HepG2 (cell line): ENCODE measurements at regions not wholly inside any gene's neighbourhood (a gene's known extent, or its start where the extent isn't known, plus 50 kb on each side); places are given as distances from the start of the nearest gene placed in this dataset.

Experiments used
- ATAC-seq: fragments of 200-7000 bp; cut with Tn5 transposase; 3 replicates; pipeline ENCODE4 v1.9.1; 2020; ENCODE audit warnings: mild to moderate bottlenecking, moderate library complexity
- BruUV-seq: library from RNA; stranded (reverse); fragments of 400-500 nt; replicated peaks from 2 replicates; lab custom pipeline; 2021; lab: Mats Ljungman, UMichigan
- CTCF ChIA-PET: fragments of 300-600 bp; formaldehyde crosslinking; extraction: SDS; loops from one replicate; lab custom pipeline; 2021; ENCODE audit warnings: low total read pairs, inconsistent platforms, low intra/inter-chr PET ratio; lab: Yijun Ruan, JAX
- POLR2A ChIA-PET: fragments of 350-600 bp; sonication (Branson Sonifier 250); formaldehyde crosslinking; loops from one replicate; lab custom pipeline; 2020; ENCODE audit warnings: antibody characterized with exemption, inconsistent platforms; lab: Yijun Ruan, JAX
- DNase-seq: peaks from one replicate; pipeline ENCODE4 v3.0.0-alpha.2; 2015; ENCODE audit warnings: low spot score
- FAIRE-seq: peaks from 3 replicates; lab custom pipeline; 2011; peaks lifted over from hg19 to GRCh38; lab: Jason Lieb, UNC
- H2AFZ ChIP-seq: one replicate; pipeline ENCODE4 v1.6.1; 2011; ENCODE audit warnings: low read length, inconsistent platforms
- H3K27ac ChIP-seq: fragments of 300-600 bp; 3 replicates; pipeline ENCODE4 v1.8.0; 2011; ENCODE audit warnings: mixed run types, mild to moderate bottlenecking, mixed read lengths, low read length, inconsistent platforms; ENCODE audit not compliant: insufficient read depth; ENCODE audit errors: extremely low read length
- H3K27me3 ChIP-seq, 2 experiments: fragments of 200-600 bp in 1 of 2; 2 replicates in 1 of 2; 3 replicates in 1 of 2; pipeline versions ENCODE4 v1.6.0 to v1.8.0; 2011; ENCODE audit warnings: low read length in 2 of 2, mild to moderate bottlenecking in 2 of 2, moderate library complexity in 2 of 2, inconsistent platforms in 1 of 2; ENCODE audit not compliant: insufficient read depth in 2 of 2, control insufficient read depth in 1 of 2
- H3K36me3 ChIP-seq, 2 experiments: fragments of 200-600 bp in 1 of 2; replicated peaks in 1 of 2; 2 replicates in 1 of 2; 3 replicates in 1 of 2; pipeline versions ENCODE4 v1.5.1 to v1.8.0; 2011; ENCODE audit warnings: low read length in 2 of 2, inconsistent platforms in 1 of 2; ENCODE audit not compliant: insufficient read depth in 2 of 2, control insufficient read depth in 1 of 2
- H3K4me1 ChIP-seq: 2 replicates; pipeline ENCODE4 v1.5.1; 2012; ENCODE audit warnings: low read length, inconsistent platforms; ENCODE audit not compliant: insufficient read depth
- H3K4me2 ChIP-seq: 2 replicates; pipeline ENCODE4 v1.6.0; 2011; ENCODE audit warnings: low read depth, low read length, inconsistent platforms
- H3K4me3 ChIP-seq, 3 experiments: fragments of 200-600 bp in 1 of 3; sonication (generic), shearing (Covaris generic) in 1 of 3; replicated peaks in 1 of 3; 2 replicates each; pipeline ENCODE4 v1.5.1; 2011 to 2016; ENCODE audit warnings: low read length in 3 of 3, inconsistent platforms in 2 of 3, low read depth in 2 of 3, mild to moderate bottlenecking in 2 of 3, control low read depth in 1 of 3, mixed read lengths in 1 of 3; ENCODE audit not compliant: insufficient read depth in 1 of 3
- H3K79me2 ChIP-seq: one replicate; pipeline ENCODE4 v1.6.1; 2011; ENCODE audit warnings: low read length, inconsistent platforms; ENCODE audit not compliant: insufficient read depth
- H3K9ac ChIP-seq: 2 replicates; pipeline ENCODE4 v1.6.0; 2011; ENCODE audit warnings: mild to moderate bottlenecking, low read depth, low read length, inconsistent platforms; ENCODE audit not compliant: insufficient read depth
- H3K9me3 ChIP-seq: 2 replicates; pipeline ENCODE4 v1.5.1; 2012; ENCODE audit warnings: mild to moderate bottlenecking, low read length
- H4K20me1 ChIP-seq: 2 replicates; pipeline ENCODE4 v1.6.0; 2011; ENCODE audit warnings: inconsistent platforms, mild to moderate bottlenecking, low read length, moderate library complexity; ENCODE audit not compliant: insufficient read depth
- MZF1 ChIP-seq: sonication (generic); formaldehyde crosslinking; IDR thresholded peaks from 2 replicates; pipeline ENCODE4 v1.8.1; 2023; ENCODE audit warnings: mild to moderate bottlenecking, missing genetic modification reagents, borderline replicate concordance
- NRL ChIP-seq: sonication (generic); formaldehyde crosslinking; IDR thresholded peaks from 2 replicates; pipeline ENCODE4 v1.5.0; 2020; ENCODE audit warnings: missing genetic modification reagents, mild to moderate bottlenecking, moderate library complexity, borderline replicate concordance
- SMAD1 ChIP-seq: sonication (generic); formaldehyde crosslinking; IDR thresholded peaks from 2 replicates; pipeline ENCODE4 v1.4.0; 2020; ENCODE audit warnings: missing genetic modification reagents, low read depth, mild to moderate bottlenecking, borderline replicate concordance
- TCF7L2 ChIP-seq: IDR thresholded peaks from 2 replicates; pipeline ENCODE4 v1.6.1; 2011; ENCODE audit warnings: mild to moderate bottlenecking, low read depth, low read length, moderate library complexity
- ZNF567 ChIP-seq: sonication (generic); formaldehyde crosslinking; IDR thresholded peaks from 2 replicates; pipeline ENCODE4 v1.8.1; 2023; ENCODE audit warnings: mild to moderate bottlenecking, missing genetic modification reagents, borderline replicate concordance
- ZNF713 ChIP-seq: sonication (generic); formaldehyde crosslinking; IDR thresholded peaks from 2 replicates; pipeline ENCODE4 v1.4.0; 2020; ENCODE audit warnings: mild to moderate bottlenecking, missing genetic modification reagents
- WGBS: methylation state at CpG from one replicate; pipeline ENCODE4 v1.1.6; 2017; ENCODE audit warnings: low lambda C conversion rate; 5-methylcytosine and 5-hydroxymethylcytosine counted together
- in situ Hi-C: cut with HindIII; loops from 2 replicates; pipeline ENCODE4 v1.10.0; 2017; ENCODE audit warnings: low pct_unique_long_range_greater_than_20kb; ENCODE audit not compliant: extremely low pct_ligation_motif_present
- intact Hi-C: fragments of 100-400 bp; cut with micrococcal nuclease; formaldehyde crosslinking; loops from one replicate; pipeline ENCODE4 v1.10.0; 2022; ENCODE audit not compliant: unreplicated experiment
- TF ChIP-seq, protein P1 (sequence below): sonication (generic); formaldehyde crosslinking; IDR thresholded peaks from 2 replicates; pipeline ENCODE4 v1.5.1; 2020; ENCODE audit warnings: mild to moderate bottlenecking, missing genetic modification reagents, moderate library complexity

- no TSS peak for BruUV-seq
- H3K9me3 ChIP-seq, result no peaks in the 10 kb centered on the region
- WGBS, result 39% methylated on average over 3 of the region's 3 CpGs
- no peaks in the 10 kb centered on the region for H3K79me2 ChIP-seq
- in situ Hi-C loops (no loop called here), intact Hi-C loops (no loop called here)
- ChIA-PET POLR2A (no interaction called here), CTCF (no interaction called here)
- H3K4me3 ChIP-seq, result no peak overlapping the region
- TF ChIP-seq, protein P1, sequence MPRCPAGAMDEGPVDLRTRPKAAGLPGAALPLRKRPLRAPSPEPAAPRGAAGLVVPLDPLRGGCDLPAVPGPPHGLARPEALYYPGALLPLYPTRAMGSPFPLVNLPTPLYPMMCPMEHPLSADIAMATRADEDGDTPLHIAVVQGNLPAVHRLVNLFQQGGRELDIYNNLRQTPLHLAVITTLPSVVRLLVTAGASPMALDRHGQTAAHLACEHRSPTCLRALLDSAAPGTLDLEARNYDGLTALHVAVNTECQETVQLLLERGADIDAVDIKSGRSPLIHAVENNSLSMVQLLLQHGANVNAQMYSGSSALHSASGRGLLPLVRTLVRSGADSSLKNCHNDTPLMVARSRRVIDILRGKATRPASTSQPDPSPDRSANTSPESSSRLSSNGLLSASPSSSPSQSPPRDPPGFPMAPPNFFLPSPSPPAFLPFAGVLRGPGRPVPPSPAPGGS (CRISPR knock-in tag), result no peak
- TF ChIP-seq NRL (CRISPR knock-in tag), result no peak
- no peak for TF ChIP-seq ZNF713 (CRISPR knock-in tag)
- no peak for TF ChIP-seq ZNF567 (CRISPR knock-in tag)
- no peak for TF ChIP-seq MZF1 (CRISPR knock-in tag)
- no peak for TF ChIP-seq TCF7L2
- TF ChIP-seq SMAD1 (CRISPR knock-in tag), result no peak
- H4K20me1 ChIP-seq, result no peaks in the 10 kb centered on the region
- DNase-seq (no peak), ATAC-seq (no peak), FAIRE-seq (no peak)
- H3K4me2 ChIP-seq, result no peak overlapping the region
- H2AFZ ChIP-seq, result no peak overlapping the region
- no peaks in the 10 kb centered on the region for H3K36me3 ChIP-seq
- H3K27me3 ChIP-seq, result no peaks in the 10 kb centered on the region
- H3K9ac ChIP-seq, result no peak overlapping the region
- H3K4me1 ChIP-seq, result peaks cover 23% of the 10 kb centered on the region
- H3K27ac ChIP-seq, result no peak overlapping the region
These were observed 53.2 kb upstream of the KATNAL1 start for GRCh38 chr13:30360586-30360985.
